MM.1S (cell line): ENCODE measurements at regions not wholly inside any gene's neighbourhood (a gene's known extent, or its start where the extent isn't known, plus 50 kb on each side); places are given as distances from the start of the nearest gene placed in this dataset.

Experiments used
- DNase-seq: peaks from one replicate; pipeline ENCODE4 v3.0.0-alpha.2; 2015
- H2AFZ ChIP-seq: fragments of 300-600 bp; sonication (generic); 2 replicates; pipeline ENCODE4 v1.6.0; 2016; ENCODE audit warnings: antibody characterized with exemption, low read length
- H3F3A ChIP-seq: fragments of 300-600 bp; sonication (generic); 2 replicates; pipeline ENCODE4 v1.6.1; 2016; ENCODE audit warnings: mild to moderate bottlenecking, antibody characterized with exemption, low read length, moderate library complexity, mixed read lengths; ENCODE audit not compliant: insufficient read depth
- H3K27ac ChIP-seq: fragments of 300-600 bp; sonication (generic); 2 replicates; pipeline ENCODE4 v1.5.1; 2016; ENCODE audit warnings: mild to moderate bottlenecking, low read length
- H3K27me3 ChIP-seq: fragments of 300-600 bp; sonication (generic); replicated peaks from 2 replicates; pipeline ENCODE4 v1.6.0; 2016; ENCODE audit warnings: low read length; ENCODE audit not compliant: insufficient read depth
- H3K36me3 ChIP-seq: fragments of 300-600 bp; sonication (generic); replicated peaks from 2 replicates; pipeline ENCODE4 v1.6.1; 2016; ENCODE audit warnings: mild to moderate bottlenecking, low read length, mixed read lengths; ENCODE audit not compliant: insufficient read depth
- H3K4me1 ChIP-seq: fragments of 300-600 bp; sonication (generic); 2 replicates; pipeline ENCODE4 v1.6.1; 2016; ENCODE audit warnings: low read length, mixed read lengths
- H3K4me2 ChIP-seq: fragments of 300-600 bp; sonication (generic); 2 replicates; pipeline ENCODE4 v1.6.0; 2016; ENCODE audit warnings: low read depth, low read length
- H3K4me3 ChIP-seq: fragments of 300-600 bp; sonication (generic); 2 replicates; pipeline ENCODE4 v1.5.1; 2016; ENCODE audit warnings: low read length, mixed read lengths
- H3K79me2 ChIP-seq: fragments of 300-600 bp; sonication (generic); 2 replicates; pipeline ENCODE4 v1.6.1; 2016; ENCODE audit warnings: mixed run types, low read length, mixed read lengths
- H3K9ac ChIP-seq: fragments of 300-600 bp; sonication (generic); 2 replicates; pipeline ENCODE4 v1.6.1; 2016; ENCODE audit warnings: low read length, mixed read lengths
- H3K9me2 ChIP-seq: fragments of 300-600 bp; sonication (generic); replicated peaks from 2 replicates; pipeline ENCODE4 v1.6.1; 2016; ENCODE audit warnings: mild to moderate bottlenecking, low read length, mixed read lengths; ENCODE audit not compliant: insufficient read depth
- H3K9me3 ChIP-seq: fragments of 300-600 bp; sonication (generic); replicated peaks from 2 replicates; pipeline ENCODE4 v1.6.1; 2016; ENCODE audit warnings: mild to moderate bottlenecking, low read length, mixed read lengths; ENCODE audit not compliant: insufficient read depth
- H4K20me1 ChIP-seq: fragments of 300-600 bp; sonication (generic); 2 replicates; pipeline ENCODE4 v1.6.1; 2016; ENCODE audit warnings: mild to moderate bottlenecking, low read length, moderate library complexity, mixed read lengths; ENCODE audit not compliant: insufficient read depth
- CTCF ChIP-seq: fragments of 300-600 bp; sonication (generic); IDR thresholded peaks from 2 replicates; pipeline ENCODE4 v1.5.1; 2016; ENCODE audit warnings: antibody characterized with exemption, low read length, mixed read lengths
- EZH2 ChIP-seq: fragments of 300-600 bp; sonication (generic); optimal IDR thresholded peaks from 2 replicates; pipeline ENCODE3; 2017; ENCODE audit warnings: low read depth, mild to moderate bottlenecking, antibody characterized with exemption, low read length, mixed read lengths
- EZH2phosphoT487 ChIP-seq: fragments of 300-600 bp; sonication (generic); IDR thresholded peaks from 2 replicates; pipeline ENCODE4 v1.6.1; 2018; ENCODE audit warnings: antibody characterized with exemption, low read length

GRCh38 chr2:49831698-49832367, 677.5 kb upstream of the FSHR start:
- Histone ChIP-seq H3K9ac (no peak overlapping the region), H3K4me2 (no peak overlapping the region), H3K27ac (no peak overlapping the region), H3K9me3 (no peaks in the 10 kb centered on the region), H3K4me1 (no peaks in the 10 kb centered on the region), H3F3A (no peaks in the 10 kb centered on the region), H3K4me3 (no peak overlapping the region), H3K36me3 (no peaks in the 10 kb centered on the region), H3K79me2 (no peaks in the 10 kb centered on the region), H3K9me2 (no peaks in the 10 kb centered on the region), H2AFZ (no peak overlapping the region), H3K27me3 (no peaks in the 10 kb centered on the region), H4K20me1 (no peaks in the 10 kb centered on the region)
- no peak for TF ChIP-seq EZH2phosphoT487
- TF ChIP-seq EZH2: no peak
- TF ChIP-seq CTCF: no peak
- peak; percentile 24 for DNase-seq

- Histone ChIP-seq H2AFZ (no peak overlapping the region), H3K36me3 (no peaks in the 10 kb centered on the region), H3K27me3 (no peaks in the 10 kb centered on the region), H3K4me2 (no peak overlapping the region), H3K9me2 (no peaks in the 10 kb centered on the region), H3K4me1 (no peaks in the 10 kb centered on the region), H3K9ac (no peak overlapping the region), H3K79me2 (no peaks in the 10 kb centered on the region), H3K4me3 (no peak overlapping the region), H3F3A (no peaks in the 10 kb centered on the region), H4K20me1 (no peaks in the 10 kb centered on the region), H3K9me3 (no peaks in the 10 kb centered on the region), H3K27ac (no peak overlapping the region)
- TF ChIP-seq EZH2phosphoT487: no peak
- no peak for DNase-seq
Measured at GRCh38 chr2:49830846-49831245, 676.5 kb upstream of the FSHR start.

- no peaks in the 10 kb centered on the region for H3K9me2 ChIP-seq
- H3K4me3 ChIP-seq: no peak overlapping the region
- no peaks in the 10 kb centered on the region for H3K79me2 ChIP-seq
- H3K27ac ChIP-seq: no peak overlapping the region
- H3K4me2 ChIP-seq: no peak overlapping the region
- no peaks in the 10 kb centered on the region for H3K27me3 ChIP-seq
- no peak for DNase-seq
- no peak for TF ChIP-seq CTCF
- TF ChIP-seq EZH2: no peak
- no peak for TF ChIP-seq EZH2phosphoT487
- H3K36me3 ChIP-seq: no peaks in the 10 kb centered on the region
- H3K4me1 ChIP-seq: no peaks in the 10 kb centered on the region
- H3K9ac ChIP-seq: no peak overlapping the region
- no peaks in the 10 kb centered on the region for H3K9me3 ChIP-seq
- no peaks in the 10 kb centered on the region for H4K20me1 ChIP-seq
- H2AFZ ChIP-seq: no peak overlapping the region
- no peaks in the 10 kb centered on the region for H3F3A ChIP-seq
Measured at GRCh38 chr2:49827366-49827765, 673.1 kb upstream of the FSHR start.

GRCh38 chr2:49813208-49813607, 658.9 kb upstream of the FSHR start:
- H3K79me2 ChIP-seq: no peaks in the 10 kb centered on the region
- no peak overlapping the region for H3K4me2 ChIP-seq
- DNase-seq: no peak
- no peaks in the 10 kb centered on the region for H3K27me3 ChIP-seq
- no peaks in the 10 kb centered on the region for H3K9me2 ChIP-seq
- H3K36me3 ChIP-seq: no peaks in the 10 kb centered on the region
- no peak overlapping the region for H3K4me3 ChIP-seq
- no peaks in the 10 kb centered on the region for H4K20me1 ChIP-seq
- H3F3A ChIP-seq: no peaks in the 10 kb centered on the region
- H3K9me3 ChIP-seq: no peaks in the 10 kb centered on the region
- no peak overlapping the region for H3K9ac ChIP-seq
- no peak for TF ChIP-seq CTCF
- TF ChIP-seq EZH2: no peak
- no peak for TF ChIP-seq EZH2phosphoT487
- no peaks in the 10 kb centered on the region for H3K4me1 ChIP-seq
- no peak overlapping the region for H3K27ac ChIP-seq
- H2AFZ ChIP-seq: no peak overlapping the region
